ENCODE measurements at regions not wholly inside any gene's neighbourhood (a gene's known extent, or its start where the extent isn't known, plus 50 kb on each side); places are given as distances from the start of the nearest gene placed in this dataset.

DNA sequence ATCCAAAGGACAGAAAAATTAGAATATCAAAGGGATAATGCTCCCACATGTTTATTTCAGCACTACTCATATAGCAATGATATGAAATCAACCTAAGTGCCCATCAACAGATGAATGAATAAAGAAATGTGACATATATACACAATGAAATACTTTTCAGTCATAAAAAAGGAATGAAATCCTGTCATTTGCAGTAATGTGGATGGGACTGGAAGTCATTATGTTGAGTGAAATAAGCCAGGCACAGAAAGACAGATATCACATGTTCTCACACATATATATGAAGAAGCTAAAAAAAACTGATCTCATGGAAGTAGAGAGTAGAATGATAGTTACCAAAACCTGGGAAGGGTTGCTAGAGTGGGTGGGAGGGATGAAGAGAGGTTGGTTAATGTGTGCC is 135.7 kb downstream of the IBTK start:
- TF ChIP-seq, protein P1, sequence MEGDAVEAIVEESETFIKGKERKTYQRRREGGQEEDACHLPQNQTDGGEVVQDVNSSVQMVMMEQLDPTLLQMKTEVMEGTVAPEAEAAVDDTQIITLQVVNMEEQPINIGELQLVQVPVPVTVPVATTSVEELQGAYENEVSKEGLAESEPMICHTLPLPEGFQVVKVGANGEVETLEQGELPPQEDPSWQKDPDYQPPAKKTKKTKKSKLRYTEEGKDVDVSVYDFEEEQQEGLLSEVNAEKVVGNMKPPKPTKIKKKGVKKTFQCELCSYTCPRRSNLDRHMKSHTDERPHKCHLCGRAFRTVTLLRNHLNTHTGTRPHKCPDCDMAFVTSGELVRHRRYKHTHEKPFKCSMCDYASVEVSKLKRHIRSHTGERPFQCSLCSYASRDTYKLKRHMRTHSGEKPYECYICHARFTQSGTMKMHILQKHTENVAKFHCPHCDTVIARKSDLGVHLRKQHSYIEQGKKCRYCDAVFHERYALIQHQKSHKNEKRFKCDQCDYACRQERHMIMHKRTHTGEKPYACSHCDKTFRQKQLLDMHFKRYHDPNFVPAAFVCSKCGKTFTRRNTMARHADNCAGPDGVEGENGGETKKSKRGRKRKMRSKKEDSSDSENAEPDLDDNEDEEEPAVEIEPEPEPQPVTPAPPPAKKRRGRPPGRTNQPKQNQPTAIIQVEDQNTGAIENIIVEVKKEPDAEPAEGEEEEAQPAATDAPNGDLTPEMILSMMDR (IDR thresholded peaks at IDR 0.05) = no peak
- TF ChIP-seq EP300 (IDR thresholded peaks at IDR 0.05) = no peak
- no peak for TF ChIP-seq POLR2A (IDR thresholded peaks at IDR 0.05)
- TF ChIP-seq POLR2AphosphoS5 (IDR thresholded peaks at IDR 0.05) = no peak
